Tibial nerve (tissue), 3 donors: ENCODE measurements at regions not wholly inside any gene's neighbourhood (a gene's known extent, or its start where the extent isn't known, plus 50 kb on each side); places are given as distances from the start of the nearest gene placed in this dataset.

Source experiments
- CTCF ChIP-seq, 5 experiments: fragments of 200-600 bp in 3 of 5; fragments of 450-650 bp in 2 of 5; sonication (generic) in 3 of 5; IDR thresholded peaks; one replicate each; pipeline ENCODE4 v1.5.1; 2016 to 2019; ENCODE audit warnings: antibody characterized with exemption in 5 of 5, mild to moderate bottlenecking in 3 of 5, moderate library complexity in 2 of 5
- POLR2A ChIP-seq, 2 donors: fragments of 450-650 bp; IDR thresholded peaks; one replicate each; pipeline ENCODE4 v1.6.1; 2017; ENCODE audit warnings: antibody characterized with exemption in 2 of 2, mild to moderate bottlenecking in 2 of 2, moderate library complexity in 2 of 2

GRCh38 chr1:98402860-98403259 lies 258.7 kb upstream of the SNX7 start:
- TF ChIP-seq CTCF (IDR thresholded peaks at IDR 0.05) (no peak), POLR2A (IDR thresholded peaks at IDR 0.05) (no peak)
